ENCODE measurements at regions not wholly inside any gene's neighbourhood (a gene's known extent, or its start where the extent isn't known, plus 50 kb on each side); places are given as distances from the start of the nearest gene placed in this dataset.
"Not testable (repeated sequence)": the region's sequence is repeated elsewhere in the genome, so short reads cannot be mapped to it uniquely, and the experiment has no call there.

DNA sequence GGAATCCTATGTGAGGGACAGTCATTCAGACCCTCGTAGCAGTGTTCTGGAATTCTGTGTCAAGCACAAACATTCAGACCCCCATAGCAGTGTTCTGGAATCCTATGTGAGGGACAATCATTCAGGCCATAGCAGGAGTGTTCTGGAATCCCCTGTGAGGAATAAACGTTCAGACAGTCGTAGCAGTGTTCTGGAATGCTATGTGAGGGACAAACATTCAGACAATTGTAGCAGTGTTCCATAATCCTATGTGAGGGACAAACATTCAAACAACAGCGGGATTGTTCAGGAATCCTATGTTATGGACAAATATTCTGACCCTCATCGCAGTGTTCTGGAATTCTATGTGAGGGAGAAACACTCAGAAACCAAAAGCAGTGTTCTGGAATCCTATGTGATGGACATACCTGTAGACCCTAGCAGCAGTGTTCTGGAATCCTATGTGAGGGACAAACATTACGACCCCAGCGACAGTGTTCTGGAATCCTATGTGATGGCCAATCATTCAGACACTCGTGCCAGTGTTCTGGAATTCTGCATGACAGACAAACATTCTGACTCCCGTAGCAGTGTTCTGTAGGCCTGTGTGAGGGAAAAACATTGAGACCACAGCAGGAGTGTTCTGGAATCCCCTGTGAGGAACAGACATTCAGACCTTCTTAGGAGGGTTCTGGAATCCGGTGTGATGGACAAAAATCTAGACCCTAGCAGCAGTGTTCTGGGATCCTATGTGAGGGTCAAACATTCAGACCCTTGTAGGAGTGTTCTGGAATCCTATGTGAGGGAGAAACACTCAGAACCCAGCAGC is 388.1 kb upstream of the SPATA31A5 start:
- not testable (repeated sequence) for H3K79me1 ChIP-seq (ENCODE audit: low read depth, low read length); H3K36me3 ChIP-seq (replicated peaks in 1 of 2; ENCODE audit: control insufficient read depth in 2 of 2, insufficient read depth in 2 of 2, low read length in 2 of 2); H3K9ac ChIP-seq (ENCODE audit: low read depth, low read length, poor library complexity); DNase-seq (ENCODE audit: low spot score); H2BK5ac ChIP-seq (ENCODE audit: low read length); H3K14ac ChIP-seq (ENCODE audit: low read length); H3K4me2 ChIP-seq (ENCODE audit: insufficient read depth, low read length, poor library complexity, severe bottlenecking); H2BK12ac ChIP-seq (ENCODE audit: low read length); H4K8ac ChIP-seq (ENCODE audit: low read depth, low read length); H3K4me3 ChIP-seq (ENCODE audit: low read length in 2 of 2); H2AFZ ChIP-seq (ENCODE audit: low read length); H3K23ac ChIP-seq (ENCODE audit: low read depth, low read length, poor library complexity); H3K4ac ChIP-seq (ENCODE audit: low read length); H3K27ac ChIP-seq (replicated peaks; ENCODE audit: low read length); H2AK5ac ChIP-seq (ENCODE audit: low read depth, low read length); H3K9me3 ChIP-seq (replicated peaks in 1 of 2; ENCODE audit: control insufficient read depth in 2 of 2, insufficient read depth in 1 of 2, low read depth in 1 of 2, low read length in 2 of 2); H4K91ac ChIP-seq (ENCODE audit: low read depth, low read length, poor library complexity); H2BK120ac ChIP-seq (ENCODE audit: low read depth, low read length); H3K4me1 ChIP-seq (ENCODE audit: control insufficient read depth in 2 of 2, insufficient read depth in 1 of 2, low read depth in 1 of 2, low read length in 2 of 2); H3K27me3 ChIP-seq (ENCODE audit: control insufficient read depth in 3 of 3, insufficient read depth in 3 of 3, low read depth in 1 of 3, low read length in 3 of 3); H2BK15ac ChIP-seq (ENCODE audit: low read length); H3K18ac ChIP-seq (ENCODE audit: low read length)
- no CpG with 5 or more reads among the region's 10 CpGs for WGBS, 2 donors (ENCODE audit: extremely low coverage in 2 of 2, insufficient read length in 2 of 2, insufficient replicate concordance in 1 of 2)

DNA sequence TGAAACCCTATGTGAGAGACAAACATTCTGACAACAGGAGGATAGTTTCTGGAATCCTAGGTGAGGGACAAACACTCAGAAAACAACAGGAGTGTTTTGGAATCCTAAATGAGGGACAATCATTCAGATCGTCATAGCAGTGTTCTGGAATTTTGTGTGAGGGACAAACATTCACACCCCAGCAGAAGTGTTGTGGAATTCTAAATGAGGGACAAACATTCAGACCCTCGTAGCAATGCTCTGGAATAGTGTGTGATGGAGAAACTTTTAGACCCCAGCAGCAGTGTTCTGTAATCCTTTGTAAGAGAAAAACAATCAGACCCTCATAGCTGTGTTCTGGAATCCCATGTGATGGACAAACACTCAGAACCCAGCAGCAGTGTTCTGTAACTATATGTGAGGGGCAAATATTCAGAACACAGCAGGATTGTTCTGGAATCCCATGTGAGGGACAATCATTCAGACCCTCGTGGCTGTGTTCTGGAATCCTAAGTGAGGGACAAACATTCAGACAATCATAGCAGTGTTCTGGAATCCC is 387.4 kb upstream of the SPATA31A5 start:
- H3K9ac ChIP-seq (ENCODE audit: low read depth, low read length, poor library complexity); H2BK15ac ChIP-seq (ENCODE audit: low read length); H3K27me3 ChIP-seq (ENCODE audit: control insufficient read depth in 3 of 3, insufficient read depth in 3 of 3, low read depth in 1 of 3, low read length in 3 of 3); H3K4me3 ChIP-seq (ENCODE audit: low read length in 2 of 2); H3K36me3 ChIP-seq (replicated peaks in 1 of 2; ENCODE audit: control insufficient read depth in 2 of 2, insufficient read depth in 2 of 2, low read length in 2 of 2); H3K4me2 ChIP-seq (ENCODE audit: insufficient read depth, low read length, poor library complexity, severe bottlenecking); H3K23ac ChIP-seq (ENCODE audit: low read depth, low read length, poor library complexity); H4K91ac ChIP-seq (ENCODE audit: low read depth, low read length, poor library complexity); H4K8ac ChIP-seq (ENCODE audit: low read depth, low read length); H2AK5ac ChIP-seq (ENCODE audit: low read depth, low read length); H2BK12ac ChIP-seq (ENCODE audit: low read length); H3K79me1 ChIP-seq (ENCODE audit: low read depth, low read length); DNase-seq (ENCODE audit: low spot score); H3K27ac ChIP-seq (replicated peaks; ENCODE audit: low read length); H2AFZ ChIP-seq (ENCODE audit: low read length); H2BK120ac ChIP-seq (ENCODE audit: low read depth, low read length); H3K4me1 ChIP-seq (ENCODE audit: control insufficient read depth in 2 of 2, insufficient read depth in 1 of 2, low read depth in 1 of 2, low read length in 2 of 2); H3K9me3 ChIP-seq (replicated peaks in 1 of 2; ENCODE audit: control insufficient read depth in 2 of 2, insufficient read depth in 1 of 2, low read depth in 1 of 2, low read length in 2 of 2); H3K18ac ChIP-seq (ENCODE audit: low read length); H3K4ac ChIP-seq (ENCODE audit: low read length); H3K14ac ChIP-seq (ENCODE audit: low read length); H2BK5ac ChIP-seq (ENCODE audit: low read length): not testable (repeated sequence)
- no CpG with 5 or more reads among the region's 3 CpGs for WGBS, 2 donors (ENCODE audit: extremely low coverage in 2 of 2, insufficient read length in 2 of 2, insufficient replicate concordance in 1 of 2)

DNA sequence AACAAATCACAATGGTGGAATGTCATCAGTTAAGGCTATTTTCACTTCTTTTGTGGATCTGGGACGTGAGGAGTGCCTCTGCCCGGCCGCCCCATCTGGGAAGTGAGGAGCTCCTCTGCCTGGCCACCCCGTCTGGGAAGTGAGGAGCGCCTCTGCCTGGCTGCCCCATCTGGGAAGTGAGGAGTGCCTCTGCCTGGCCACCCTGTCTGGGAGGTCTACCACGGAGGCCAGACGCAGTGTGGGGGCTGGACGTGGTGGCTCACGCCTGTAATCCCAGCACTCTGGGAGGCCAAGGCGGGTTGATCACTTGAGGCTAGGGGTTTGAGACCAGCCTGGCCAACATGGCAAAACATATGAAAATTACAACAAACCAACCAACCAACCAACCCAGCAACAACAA is 369.7 kb upstream of the SPATA31A5 start:
- H3K9me3 ChIP-seq (replicated peaks in 1 of 2; ENCODE audit: control insufficient read depth in 2 of 2, insufficient read depth in 1 of 2, low read depth in 1 of 2, low read length in 2 of 2); H3K79me1 ChIP-seq (ENCODE audit: low read depth, low read length); H2AFZ ChIP-seq (ENCODE audit: low read length); DNase-seq (ENCODE audit: low spot score); H3K23ac ChIP-seq (ENCODE audit: low read depth, low read length, poor library complexity); H2BK5ac ChIP-seq (ENCODE audit: low read length); H2BK120ac ChIP-seq (ENCODE audit: low read depth, low read length); H4K8ac ChIP-seq (ENCODE audit: low read depth, low read length); H3K4ac ChIP-seq (ENCODE audit: low read length); H2BK15ac ChIP-seq (ENCODE audit: low read length); H3K27me3 ChIP-seq (ENCODE audit: control insufficient read depth in 3 of 3, insufficient read depth in 3 of 3, low read depth in 1 of 3, low read length in 3 of 3); H3K4me2 ChIP-seq (ENCODE audit: insufficient read depth, low read length, poor library complexity, severe bottlenecking); H3K14ac ChIP-seq (ENCODE audit: low read length); H3K4me3 ChIP-seq (ENCODE audit: low read length in 2 of 2); H2AK5ac ChIP-seq (ENCODE audit: low read depth, low read length); H3K4me1 ChIP-seq (ENCODE audit: control insufficient read depth in 2 of 2, insufficient read depth in 1 of 2, low read depth in 1 of 2, low read length in 2 of 2); H3K36me3 ChIP-seq (replicated peaks in 1 of 2; ENCODE audit: control insufficient read depth in 2 of 2, insufficient read depth in 2 of 2, low read length in 2 of 2); H3K18ac ChIP-seq (ENCODE audit: low read length); H3K27ac ChIP-seq (replicated peaks; ENCODE audit: low read length); H4K91ac ChIP-seq (ENCODE audit: low read depth, low read length, poor library complexity); H3K9ac ChIP-seq (ENCODE audit: low read depth, low read length, poor library complexity); H2BK12ac ChIP-seq (ENCODE audit: low read length): not testable (repeated sequence)
- no CpG with 5 or more reads among the region's 10 CpGs for WGBS, 2 donors (ENCODE audit: extremely low coverage in 2 of 2, insufficient read length in 2 of 2, insufficient replicate concordance in 1 of 2)

DNA sequence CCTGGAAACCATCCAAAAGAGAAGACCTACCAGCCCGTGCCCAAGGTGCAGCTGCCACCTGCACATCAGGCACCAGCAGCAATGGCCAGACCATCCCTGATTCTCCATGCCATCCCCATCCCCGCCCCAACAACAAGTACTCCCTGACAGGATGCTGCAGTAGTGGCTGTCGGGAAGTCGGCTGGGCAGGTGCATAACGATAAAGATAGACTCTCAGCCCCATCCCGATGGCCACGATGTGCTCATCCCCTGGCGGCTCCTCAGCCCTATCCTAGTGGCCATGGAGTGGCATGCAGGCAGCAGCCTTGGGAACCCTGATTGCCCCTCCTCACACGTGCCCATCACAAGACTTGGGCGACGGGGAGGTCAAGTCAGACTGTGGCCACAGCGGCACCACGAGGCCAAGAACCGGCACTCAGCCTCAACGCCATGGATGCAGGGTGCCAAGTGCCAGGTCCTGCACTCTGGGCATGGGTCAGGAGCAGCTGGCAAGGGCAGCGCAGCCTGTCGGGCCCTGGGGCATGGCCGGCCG is 368.8 kb upstream of the SPATA31A5 start:
- no CpG with 5 or more reads among the region's 19 CpGs for WGBS, 2 donors (ENCODE audit: extremely low coverage in 2 of 2, insufficient read length in 2 of 2, insufficient replicate concordance in 1 of 2)
- Histone ChIP-seq H3K27me3 (ENCODE audit: control insufficient read depth in 3 of 3, insufficient read depth in 3 of 3, low read depth in 1 of 3, low read length in 3 of 3) (no peaks in the 10 kb centered on the region), H2AFZ (ENCODE audit: low read length) (no peak overlapping the region), H3K4me1 (ENCODE audit: control insufficient read depth in 2 of 2, insufficient read depth in 1 of 2, low read depth in 1 of 2, low read length in 2 of 2) (no peaks in the 10 kb centered on the region), H2AK5ac (ENCODE audit: low read depth, low read length) (no peak overlapping the region), H3K4me3 (ENCODE audit: low read length in 2 of 2) (no peak overlapping the region), H3K9me3 (replicated peaks in 1 of 2; ENCODE audit: control insufficient read depth in 2 of 2, insufficient read depth in 1 of 2, low read depth in 1 of 2, low read length in 2 of 2) (peaks cover 0 to 6% of the 10 kb centered on the region in 2 donors), H2BK5ac (ENCODE audit: low read length) (no peak overlapping the region), H3K79me1 (ENCODE audit: low read depth, low read length) (no peaks in the 10 kb centered on the region), H3K36me3 (replicated peaks in 1 of 2; ENCODE audit: control insufficient read depth in 2 of 2, insufficient read depth in 2 of 2, low read length in 2 of 2) (no peaks in the 10 kb centered on the region), H3K14ac (ENCODE audit: low read length) (no peak overlapping the region), H2BK15ac (ENCODE audit: low read length) (no peak overlapping the region), H2BK12ac (ENCODE audit: low read length) (no peak overlapping the region), H4K91ac (ENCODE audit: low read depth, low read length, poor library complexity) (no peak overlapping the region), H4K8ac (ENCODE audit: low read depth, low read length) (no peak overlapping the region), H3K9ac (ENCODE audit: low read depth, low read length, poor library complexity) (no peak overlapping the region), H3K23ac (ENCODE audit: low read depth, low read length, poor library complexity) (no peak overlapping the region), H3K18ac (ENCODE audit: low read length) (no peak overlapping the region), H3K4me2 (ENCODE audit: insufficient read depth, low read length, poor library complexity, severe bottlenecking) (no peak overlapping the region), H2BK120ac (ENCODE audit: low read depth, low read length) (no peak overlapping the region), H3K27ac (replicated peaks; ENCODE audit: low read length) (no peak overlapping the region), H3K4ac (ENCODE audit: low read length) (no peak overlapping the region)
- no peak for DNase-seq (ENCODE audit: low spot score)

Data from neuronal stem cell (in vitro differentiated cells).